Gastroesophageal sphincter (tissue), 3 donors: ENCODE measurements at regions not wholly inside any gene's neighbourhood (a gene's known extent, or its start where the extent isn't known, plus 50 kb on each side); places are given as distances from the start of the nearest gene placed in this dataset.

Source experiments
- POLR2A ChIP-seq, 2 donors: fragments of 450-650 bp; IDR thresholded peaks; one replicate each; pipeline ENCODE4 v1.6.1; 2017; ENCODE audit warnings: antibody characterized with exemption in 2 of 2, mild to moderate bottlenecking in 2 of 2, moderate library complexity in 1 of 2
- POLR2AphosphoS5 ChIP-seq: sonication (generic); formaldehyde crosslinking; IDR thresholded peaks from one replicate; pipeline ENCODE4 v1.6.1; 2017; ENCODE audit warnings: antibody characterized with exemption
- TF ChIP-seq, protein P1 (sequence below), 4 experiments: fragments of 200-600 bp in 2 of 4; fragments of 450-650 bp in 2 of 4; sonication (generic) in 1 of 4; IDR thresholded peaks; one replicate each; pipeline ENCODE4 v1.5.1; 2017 to 2019; ENCODE audit warnings: antibody characterized with exemption in 4 of 4, mild to moderate bottlenecking in 2 of 4, moderate library complexity in 2 of 4

DNA sequence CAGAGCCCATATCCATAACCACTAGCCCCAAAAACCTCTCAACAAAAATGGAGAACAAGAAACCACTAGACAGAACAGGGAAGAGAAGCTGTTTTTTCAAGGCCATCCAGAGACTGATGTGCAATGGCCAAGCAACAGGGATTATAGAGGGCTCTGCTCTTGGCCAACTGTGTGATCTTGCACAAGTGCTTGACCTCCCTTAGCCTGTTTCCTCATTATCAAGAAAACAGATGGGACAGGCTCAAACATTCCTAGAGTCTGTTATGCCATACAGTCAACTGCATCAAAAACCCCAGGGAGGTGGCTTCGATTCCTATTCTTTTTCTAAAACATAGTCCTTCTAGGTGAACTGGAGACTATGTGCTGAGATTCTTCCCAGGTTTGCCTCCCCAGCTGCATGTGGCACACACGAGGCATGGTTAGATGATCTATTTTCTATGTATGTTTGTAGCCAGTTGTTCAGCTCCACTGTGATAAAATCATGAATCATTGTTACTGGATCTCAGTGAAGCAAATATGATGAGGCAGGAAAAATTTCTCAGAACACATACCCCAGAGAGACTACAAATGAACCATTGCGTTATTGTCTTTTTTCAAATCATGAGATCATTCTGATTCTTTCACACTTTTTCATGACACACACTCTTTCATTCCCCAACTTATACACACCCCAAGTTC lies 132.9 kb upstream of the TGFBR2 start:
- TF ChIP-seq, protein P1, sequence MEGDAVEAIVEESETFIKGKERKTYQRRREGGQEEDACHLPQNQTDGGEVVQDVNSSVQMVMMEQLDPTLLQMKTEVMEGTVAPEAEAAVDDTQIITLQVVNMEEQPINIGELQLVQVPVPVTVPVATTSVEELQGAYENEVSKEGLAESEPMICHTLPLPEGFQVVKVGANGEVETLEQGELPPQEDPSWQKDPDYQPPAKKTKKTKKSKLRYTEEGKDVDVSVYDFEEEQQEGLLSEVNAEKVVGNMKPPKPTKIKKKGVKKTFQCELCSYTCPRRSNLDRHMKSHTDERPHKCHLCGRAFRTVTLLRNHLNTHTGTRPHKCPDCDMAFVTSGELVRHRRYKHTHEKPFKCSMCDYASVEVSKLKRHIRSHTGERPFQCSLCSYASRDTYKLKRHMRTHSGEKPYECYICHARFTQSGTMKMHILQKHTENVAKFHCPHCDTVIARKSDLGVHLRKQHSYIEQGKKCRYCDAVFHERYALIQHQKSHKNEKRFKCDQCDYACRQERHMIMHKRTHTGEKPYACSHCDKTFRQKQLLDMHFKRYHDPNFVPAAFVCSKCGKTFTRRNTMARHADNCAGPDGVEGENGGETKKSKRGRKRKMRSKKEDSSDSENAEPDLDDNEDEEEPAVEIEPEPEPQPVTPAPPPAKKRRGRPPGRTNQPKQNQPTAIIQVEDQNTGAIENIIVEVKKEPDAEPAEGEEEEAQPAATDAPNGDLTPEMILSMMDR (IDR thresholded peaks at IDR 0.05): no peak
- TF ChIP-seq POLR2A (IDR thresholded peaks at IDR 0.05) (no peak), POLR2AphosphoS5 (peak; percentile 74)
